HepG2 (cell line): ENCODE measurements at regions not wholly inside any gene's neighbourhood (a gene's known extent, or its start where the extent isn't known, plus 50 kb on each side); places are given as distances from the start of the nearest gene placed in this dataset.

Source experiments
- ARID4A ChIP-seq: sonication (generic); formaldehyde crosslinking; IDR thresholded peaks from 2 replicates; pipeline ENCODE4 v1.5.0; 2020; ENCODE audit warnings: mild to moderate bottlenecking, missing genetic modification reagents, borderline replicate concordance
- ETV5 ChIP-seq: IDR thresholded peaks from 2 replicates; pipeline ENCODE4 v1.6.1; 2018; ENCODE audit warnings: missing biosample characterization, missing genetic modification reagents, inconsistent platforms, borderline replicate concordance
- FOXA1 ChIP-seq, 2 experiments: fragments of 450-650 bp in 1 of 2; sonication (generic) in 1 of 2; formaldehyde crosslinking in 1 of 2; IDR thresholded peaks; 2 replicates each; pipeline versions ENCODE4 v1.4.0 to v1.6.1; 2016 to 2020; ENCODE audit warnings: missing genetic modification reagents in 1 of 2
- FUBP1 ChIP-seq: sonication (generic); formaldehyde crosslinking; IDR thresholded peaks from 2 replicates; pipeline ENCODE4 v1.5.1; 2020; ENCODE audit warnings: missing genetic modification reagents, mild to moderate bottlenecking, borderline replicate concordance
- GATAD2A ChIP-seq: IDR thresholded peaks from 2 replicates; pipeline ENCODE4 v1.6.1; 2016
- NR2C2 ChIP-seq: sonication (generic); formaldehyde crosslinking; IDR thresholded peaks from 2 replicates; pipeline ENCODE4 v1.4.0; 2020; ENCODE audit warnings: missing genetic modification reagents, mild to moderate bottlenecking, moderate library complexity, borderline replicate concordance
- PRDM10 ChIP-seq: sonication (generic); formaldehyde crosslinking; IDR thresholded peaks from 2 replicates; pipeline ENCODE4 v1.4.0; 2020; ENCODE audit warnings: low read depth, missing genetic modification reagents
- SCMH1 ChIP-seq: sonication (generic); formaldehyde crosslinking; IDR thresholded peaks from 2 replicates; pipeline ENCODE4 v1.9.0; 2021; ENCODE audit warnings: missing genetic modification reagents, mild to moderate bottlenecking, borderline replicate concordance
- TCF12 ChIP-seq, 2 experiments: fragments of 450-650 bp in 1 of 2; sonication (generic) in 1 of 2; formaldehyde crosslinking in 1 of 2; IDR thresholded peaks; 2 replicates each; pipeline versions ENCODE4 v1.6.1 to v1.8.0; 2017 to 2022; ENCODE audit warnings: antibody characterized with exemption in 1 of 2, mild to moderate bottlenecking in 1 of 2, missing genetic modification reagents in 1 of 2, moderate library complexity in 1 of 2
- ZBTB3 ChIP-seq: sonication (generic); formaldehyde crosslinking; IDR thresholded peaks from 2 replicates; pipeline ENCODE4 v1.4.0; 2020; ENCODE audit warnings: low read depth, mild to moderate bottlenecking, moderate library complexity, missing genetic modification reagents, borderline replicate concordance
- ZMYM4 ChIP-seq: sonication (generic); formaldehyde crosslinking; IDR thresholded peaks from 2 replicates; pipeline ENCODE4 v1.8.1; 2023; ENCODE audit warnings: mild to moderate bottlenecking, missing genetic modification reagents
- ZNF142 ChIP-seq: sonication (generic); formaldehyde crosslinking; IDR thresholded peaks from 2 replicates; pipeline ENCODE4 v1.4.0; 2020; ENCODE audit warnings: missing genetic modification reagents
- ZNF563 ChIP-seq: sonication (generic); formaldehyde crosslinking; IDR thresholded peaks from 2 replicates; pipeline ENCODE4 v1.8.0; 2022; ENCODE audit warnings: mild to moderate bottlenecking, moderate library complexity, missing genetic modification reagents

- no peak for TF ChIP-seq ZNF142 (CRISPR knock-in tag)
- TF ChIP-seq ARID4A (CRISPR knock-in tag), result peak; percentile 45; the same call in 1 of the 2 replicates
- TF ChIP-seq ZBTB3, result no peak
- TF ChIP-seq NR2C2, result 0 out of 2 replicates have a peak, but pooled peaks have one; percentile 43
- peak; percentile 69; the same call in 1 of the 2 replicates for TF ChIP-seq ZMYM4
- no peak for TF ChIP-seq SCMH1 (CRISPR knock-in tag)
- TF ChIP-seq FOXA1 (IDR thresholded peaks at IDR 0.05), result no peak
- TF ChIP-seq FOXA1 (CRISPR knock-in tag; IDR thresholded peaks at IDR 0.05), result peak; percentile 66
- TF ChIP-seq ETV5 (CRISPR knock-in tag), result peak; percentile 79
- TF ChIP-seq GATAD2A (CRISPR knock-in tag), result peak; percentile 62
- TF ChIP-seq ZNF563 (CRISPR knock-in tag), result no peak
- no peak for TF ChIP-seq PRDM10
- no peak for TF ChIP-seq TCF12 (IDR thresholded peaks at IDR 0.05)
- TF ChIP-seq TCF12 (CRISPR knock-in tag; IDR thresholded peaks at IDR 0.05), result no peak
- TF ChIP-seq FUBP1 (CRISPR knock-in tag), result no peak
Observed at GRCh38 chr1:245094954-245095353, 59.8 kb upstream of the KIF26B start (continued).
